ENCODE measurements at regions not wholly inside any gene's neighbourhood (a gene's known extent, or its start where the extent isn't known, plus 50 kb on each side); places are given as distances from the start of the nearest gene placed in this dataset.

GRCh38 chr13:109297628-109298027 lies 488.8 kb downstream of the IRS2 start:
- TF ChIP-seq POLR2AphosphoS5 (IDR thresholded peaks at IDR 0.05) (no peak), POLR2A (IDR thresholded peaks at IDR 0.05) (no peak), CTCF (IDR thresholded peaks at IDR 0.05 in 8 of 11, conservative IDR thresholded peaks at IDR 0.05 in 3 of 11) (no peak)
- WGBS, 5 donors = 72 to 92% (median 78%) methylated on average over 2 of the region's 2 CpGs
- Histone ChIP-seq H3K4me3 (no peak overlapping the region), H3K27ac (no peak overlapping the region), H3K27me3 (replicated peaks in 1 of 7) (no peaks in the 10 kb centered on the region), H3K36me3 (no peaks in the 10 kb centered on the region), H3K9me3 (peaks cover 0 to 17% (median 0%) of the 10 kb centered on the region in 8 donors), H3K4me1 (no peaks in the 10 kb centered on the region)
- intact Hi-C loops (cut with DNase I; ENCODE audit: low total_unique reads) = no loop called here
- no peak for DNase-seq

- H3K36me3 ChIP-seq = no peaks in the 10 kb centered on the region
- H3K4me1 ChIP-seq = no peaks in the 10 kb centered on the region
- TF ChIP-seq POLR2AphosphoS5 (IDR thresholded peaks at IDR 0.05) (no peak), CTCF (IDR thresholded peaks at IDR 0.05 in 8 of 11, conservative IDR thresholded peaks at IDR 0.05 in 3 of 11) (no peak), POLR2A (IDR thresholded peaks at IDR 0.05) (no peak)
- no peak overlapping the region for H3K27ac ChIP-seq
- 90 to 99% (median 96%) methylated on average over 3 of the region's 3 CpGs for WGBS, 5 donors
- no peak for DNase-seq
- intact Hi-C loops (cut with DNase I; ENCODE audit: low total_unique reads) = no loop called here
- peaks cover 0 to 17% (median 0%) of the 10 kb centered on the region in 8 donors for H3K9me3 ChIP-seq
- no peaks in the 10 kb centered on the region for H3K27me3 ChIP-seq (replicated peaks in 1 of 7)
- H3K4me3 ChIP-seq = no peak overlapping the region
These were observed 493.2 kb downstream of the IRS2 start for GRCh38 chr13:109293166-109293565.

- H3K4me3 ChIP-seq = no peak overlapping the region
- TF ChIP-seq CTCF (IDR thresholded peaks at IDR 0.05 in 8 of 11, conservative IDR thresholded peaks at IDR 0.05 in 3 of 11) = no peak
- TF ChIP-seq POLR2AphosphoS5 (IDR thresholded peaks at IDR 0.05) = no peak
- TF ChIP-seq POLR2A (IDR thresholded peaks at IDR 0.05) = no peak
- intact Hi-C loops (cut with DNase I; ENCODE audit: low total_unique reads) = no loop called here
- no peak overlapping the region for H3K27ac ChIP-seq
- no peaks in the 10 kb centered on the region for H3K4me1 ChIP-seq
- no peaks in the 10 kb centered on the region for H3K36me3 ChIP-seq
- H3K9me3 ChIP-seq = no peaks in the 10 kb centered on the region
- DNase-seq = no peak
- H3K27me3 ChIP-seq (replicated peaks in 1 of 7) = no peaks in the 10 kb centered on the region
- WGBS, 5 donors = 84 to 88% (median 87%) methylated on average over 6 of the region's 6 CpGs
These were observed 498.2 kb downstream of the IRS2 start for GRCh38 chr13:109288151-109288709.

GRCh38 chr13:109287553-109287952 lies 498.8 kb downstream of the IRS2 start:
- Histone ChIP-seq H3K4me3 (no peak overlapping the region), H3K36me3 (no peaks in the 10 kb centered on the region), H3K9me3 (no peaks in the 10 kb centered on the region), H3K27ac (no peak overlapping the region), H3K4me1 (no peaks in the 10 kb centered on the region), H3K27me3 (replicated peaks in 1 of 7) (no peaks in the 10 kb centered on the region)
- no peak for DNase-seq
- TF ChIP-seq POLR2AphosphoS5 (IDR thresholded peaks at IDR 0.05) (no peak), CTCF (IDR thresholded peaks at IDR 0.05 in 8 of 11, conservative IDR thresholded peaks at IDR 0.05 in 3 of 11) (no peak), POLR2A (IDR thresholded peaks at IDR 0.05) (no peak)
- intact Hi-C loops (cut with DNase I; ENCODE audit: low total_unique reads) = no loop called here

Measured in spleen (tissue), 11 donors.